ENCODE measurements at regions not wholly inside any gene's neighbourhood (a gene's known extent, or its start where the extent isn't known, plus 50 kb on each side); places are given as distances from the start of the nearest gene placed in this dataset.

GRCh38 chr9:13429301-13430190, 150.1 kb upstream of the MPDZ start:
- TF ChIP-seq CTCF (conservative IDR thresholded peaks at IDR 0.05; ENCODE audit: low read depth, low read length), result no peak
- TF ChIP-seq EZH2 (IDR thresholded peaks at IDR 0.05; ENCODE audit: borderline replicate concordance, low read depth, low read length, poor library complexity, severe bottlenecking), result no peak

Data from A673 (cell line).